NT2/D1 (cell line): ENCODE measurements at regions not wholly inside any gene's neighbourhood (a gene's known extent, or its start where the extent isn't known, plus 50 kb on each side); places are given as distances from the start of the nearest gene placed in this dataset.

Experiments
- SUZ12 ChIP-seq: IDR thresholded peaks from 2 replicates; pipeline ENCODE4 v1.6.1; 2011; ENCODE audit not compliant: insufficient read length, insufficient read depth; ENCODE audit errors: extremely low read depth
- YY1 ChIP-seq: IDR thresholded peaks from 2 replicates; pipeline ENCODE4 v1.6.1; 2011; ENCODE audit not compliant: insufficient read length, insufficient read depth
- ZNF274 ChIP-seq: IDR thresholded peaks from 2 replicates; pipeline ENCODE4 v1.6.1; 2011; ENCODE audit warnings: mild to moderate bottlenecking, low read depth, low read length

DNA sequence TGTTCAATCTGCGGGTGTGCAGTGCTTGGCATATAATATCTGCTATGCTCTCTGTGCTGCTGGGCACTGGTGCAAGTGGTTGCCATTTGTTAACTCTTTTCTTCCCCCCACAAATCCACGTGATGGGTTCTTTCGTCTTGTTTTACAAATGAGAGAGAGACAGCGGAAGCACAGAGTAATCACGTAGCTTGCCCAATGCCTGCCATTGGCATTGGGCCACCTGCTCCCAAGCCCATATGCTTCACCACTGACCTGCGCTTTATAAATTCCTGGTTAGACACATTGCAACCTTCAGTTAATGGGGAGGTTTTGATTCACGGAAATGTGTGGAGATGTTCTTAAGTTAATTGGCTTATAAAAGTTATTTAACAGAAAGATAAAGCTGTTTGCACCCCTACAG lies 194.8 kb upstream of the ADAMTS16 start:
- no peak for TF ChIP-seq YY1
- no peak for TF ChIP-seq SUZ12
- no peak for TF ChIP-seq ZNF274
